HL-60 (cell line): ENCODE measurements at regions not wholly inside any gene's neighbourhood (a gene's known extent, or its start where the extent isn't known, plus 50 kb on each side); places are given as distances from the start of the nearest gene placed in this dataset.
A peak's percentile ranks its signal among the peaks of the same experiment; 100 is the strongest.

ENCODE experiments used
- DNase-seq, 2 experiments: peaks; one replicate each; pipeline ENCODE4 v3.0.0-alpha.2; 2010 to 2020; ENCODE audit warnings: low read depth in 1 of 2, low spot score in 1 of 2
- H3K27ac ChIP-seq: fragments of 250-450 bp; sonication (Bioruptor Pico); replicated peaks from 2 replicates; pipeline ENCODE4 v1.5.1; 2020; ENCODE audit warnings: mild to moderate bottlenecking, moderate library complexity
- H3K27me3 ChIP-seq: fragments of 250-450 bp; sonication (Bioruptor Pico); 2 replicates; pipeline ENCODE4 v1.5.1; 2021; ENCODE audit warnings: mild to moderate bottlenecking, moderate library complexity; ENCODE audit not compliant: insufficient read depth, poor library complexity, severe bottlenecking
- H3K4me3 ChIP-seq: replicated peaks from 2 replicates; pipeline ENCODE4 v1.5.1; 2011; ENCODE audit warnings: mild to moderate bottlenecking, control low read depth, low read length; ENCODE audit not compliant: insufficient read depth
- GABPA ChIP-seq: IDR thresholded peaks from 2 replicates; pipeline ENCODE4 v1.6.1; 2012; ENCODE audit warnings: low read depth
- POLR2AphosphoS5 ChIP-seq: IDR thresholded peaks from 2 replicates; pipeline ENCODE4 v1.6.1; 2012; ENCODE audit warnings: low read depth
- SPI1 ChIP-seq: IDR thresholded peaks from 2 replicates; pipeline ENCODE4 v1.6.1; 2012; ENCODE audit warnings: low read depth, mild to moderate bottlenecking, borderline replicate concordance
- TF ChIP-seq, protein P1 (sequence below): IDR thresholded peaks from 2 replicates; pipeline ENCODE4 v1.6.1; 2012; ENCODE audit warnings: low read depth; ENCODE audit not compliant: insufficient replicate concordance
- TF ChIP-seq, protein P2 (sequence below): IDR thresholded peaks from one replicate; pipeline ENCODE4 v1.5.1; 2011; ENCODE audit warnings: low read length, control low read depth, inconsistent platforms; ENCODE audit not compliant: insufficient read depth

DNA sequence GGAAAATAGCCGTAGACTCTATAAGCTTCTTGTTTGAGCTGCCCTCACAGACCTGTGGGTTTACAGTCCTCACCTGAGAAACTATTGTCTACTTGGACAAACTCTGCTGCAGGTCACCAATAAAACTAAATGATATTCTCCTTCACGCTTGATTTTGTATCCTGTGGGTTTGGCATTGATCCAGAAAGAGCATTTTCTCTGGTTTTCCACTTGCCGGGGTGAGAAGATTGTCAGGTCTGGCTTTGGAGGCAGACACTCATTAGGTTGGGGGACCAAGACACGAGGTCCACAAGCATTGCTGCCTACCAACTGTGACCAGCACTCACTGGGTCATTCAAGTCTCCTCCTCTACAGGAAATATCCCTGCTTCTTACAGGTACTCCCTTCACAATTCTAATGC is 68.5 kb downstream of the CDC14C start:
- Histone ChIP-seq H3K27me3 (peaks cover 3% of the 10 kb centered on the region), H3K27ac (no peak overlapping the region), H3K4me3 (no peak overlapping the region)
- TF ChIP-seq, protein P1, sequence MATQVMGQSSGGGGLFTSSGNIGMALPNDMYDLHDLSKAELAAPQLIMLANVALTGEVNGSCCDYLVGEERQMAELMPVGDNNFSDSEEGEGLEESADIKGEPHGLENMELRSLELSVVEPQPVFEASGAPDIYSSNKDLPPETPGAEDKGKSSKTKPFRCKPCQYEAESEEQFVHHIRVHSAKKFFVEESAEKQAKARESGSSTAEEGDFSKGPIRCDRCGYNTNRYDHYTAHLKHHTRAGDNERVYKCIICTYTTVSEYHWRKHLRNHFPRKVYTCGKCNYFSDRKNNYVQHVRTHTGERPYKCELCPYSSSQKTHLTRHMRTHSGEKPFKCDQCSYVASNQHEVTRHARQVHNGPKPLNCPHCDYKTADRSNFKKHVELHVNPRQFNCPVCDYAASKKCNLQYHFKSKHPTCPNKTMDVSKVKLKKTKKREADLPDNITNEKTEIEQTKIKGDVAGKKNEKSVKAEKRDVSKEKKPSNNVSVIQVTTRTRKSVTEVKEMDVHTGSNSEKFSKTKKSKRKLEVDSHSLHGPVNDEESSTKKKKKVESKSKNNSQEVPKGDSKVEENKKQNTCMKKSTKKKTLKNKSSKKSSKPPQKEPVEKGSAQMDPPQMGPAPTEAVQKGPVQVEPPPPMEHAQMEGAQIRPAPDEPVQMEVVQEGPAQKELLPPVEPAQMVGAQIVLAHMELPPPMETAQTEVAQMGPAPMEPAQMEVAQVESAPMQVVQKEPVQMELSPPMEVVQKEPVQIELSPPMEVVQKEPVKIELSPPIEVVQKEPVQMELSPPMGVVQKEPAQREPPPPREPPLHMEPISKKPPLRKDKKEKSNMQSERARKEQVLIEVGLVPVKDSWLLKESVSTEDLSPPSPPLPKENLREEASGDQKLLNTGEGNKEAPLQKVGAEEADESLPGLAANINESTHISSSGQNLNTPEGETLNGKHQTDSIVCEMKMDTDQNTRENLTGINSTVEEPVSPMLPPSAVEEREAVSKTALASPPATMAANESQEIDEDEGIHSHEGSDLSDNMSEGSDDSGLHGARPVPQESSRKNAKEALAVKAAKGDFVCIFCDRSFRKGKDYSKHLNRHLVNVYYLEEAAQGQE = no peak
- TF ChIP-seq SPI1 (no peak), POLR2AphosphoS5 (no peak), GABPA (no peak)
- TF ChIP-seq, protein P2, sequence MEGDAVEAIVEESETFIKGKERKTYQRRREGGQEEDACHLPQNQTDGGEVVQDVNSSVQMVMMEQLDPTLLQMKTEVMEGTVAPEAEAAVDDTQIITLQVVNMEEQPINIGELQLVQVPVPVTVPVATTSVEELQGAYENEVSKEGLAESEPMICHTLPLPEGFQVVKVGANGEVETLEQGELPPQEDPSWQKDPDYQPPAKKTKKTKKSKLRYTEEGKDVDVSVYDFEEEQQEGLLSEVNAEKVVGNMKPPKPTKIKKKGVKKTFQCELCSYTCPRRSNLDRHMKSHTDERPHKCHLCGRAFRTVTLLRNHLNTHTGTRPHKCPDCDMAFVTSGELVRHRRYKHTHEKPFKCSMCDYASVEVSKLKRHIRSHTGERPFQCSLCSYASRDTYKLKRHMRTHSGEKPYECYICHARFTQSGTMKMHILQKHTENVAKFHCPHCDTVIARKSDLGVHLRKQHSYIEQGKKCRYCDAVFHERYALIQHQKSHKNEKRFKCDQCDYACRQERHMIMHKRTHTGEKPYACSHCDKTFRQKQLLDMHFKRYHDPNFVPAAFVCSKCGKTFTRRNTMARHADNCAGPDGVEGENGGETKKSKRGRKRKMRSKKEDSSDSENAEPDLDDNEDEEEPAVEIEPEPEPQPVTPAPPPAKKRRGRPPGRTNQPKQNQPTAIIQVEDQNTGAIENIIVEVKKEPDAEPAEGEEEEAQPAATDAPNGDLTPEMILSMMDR = no peak
- no peak for DNase-seq

DNA sequence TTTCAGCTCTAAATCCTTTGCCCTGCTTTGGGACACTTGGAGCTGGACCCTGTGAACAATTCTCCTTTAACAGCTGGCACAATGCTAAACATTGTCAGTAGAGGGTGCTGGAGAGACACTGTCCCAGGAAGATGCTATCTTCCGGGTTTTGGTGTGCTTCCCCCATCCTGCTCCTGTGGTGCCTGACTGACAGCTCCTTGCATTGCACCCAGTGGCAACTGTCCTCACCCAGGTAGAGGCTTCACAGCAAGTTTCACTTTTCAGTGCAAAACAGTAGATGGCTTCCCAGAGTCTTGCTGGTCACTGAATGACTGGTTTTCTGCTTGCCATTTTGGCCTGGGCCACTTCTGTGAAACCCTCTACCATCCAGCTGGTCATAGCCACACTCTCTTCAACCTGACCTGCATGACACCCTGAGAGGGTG is 77.3 kb downstream of the CDC14C start:
- H3K27ac ChIP-seq = no peak overlapping the region
- no peak overlapping the region for H3K4me3 ChIP-seq
- peak; percentile 8 to 61 for DNase-seq
- no peaks in the 10 kb centered on the region for H3K27me3 ChIP-seq
- TF ChIP-seq, protein P2 = peak; percentile 77
- TF ChIP-seq SPI1 = no peak
- TF ChIP-seq, protein P1 = no peak
- TF ChIP-seq POLR2AphosphoS5 = no peak
- TF ChIP-seq GABPA = no peak

DNA sequence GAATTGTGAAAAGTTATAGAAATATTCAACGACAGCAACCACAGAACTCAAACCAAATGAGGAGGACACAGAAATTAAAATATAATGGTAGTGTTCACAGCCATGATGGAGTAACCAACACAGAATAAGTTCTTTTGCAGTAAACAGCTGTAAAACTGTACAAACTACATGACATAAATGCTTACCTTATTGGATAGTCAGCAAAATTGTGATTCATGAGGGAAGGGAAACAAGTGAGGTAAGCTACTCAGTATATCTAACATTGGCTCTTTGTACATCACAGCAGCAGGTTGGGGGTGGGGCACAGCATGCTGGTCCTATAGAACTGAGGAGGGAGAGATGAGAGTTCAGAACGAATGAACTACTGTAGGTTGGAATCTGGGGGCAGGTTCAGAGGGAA is 86.4 kb downstream of the CDC14C start:
- TF ChIP-seq, protein P1 = no peak
- no peak for TF ChIP-seq SPI1
- TF ChIP-seq, protein P2 = no peak
- TF ChIP-seq POLR2AphosphoS5 = no peak
- no peak for TF ChIP-seq GABPA
- Histone ChIP-seq H3K4me3 (no peak overlapping the region), H3K27me3 (no peaks in the 10 kb centered on the region), H3K27ac (no peak overlapping the region)
- DNase-seq = no peak
